GM12873 (cell line): ENCODE measurements at regions not wholly inside any gene's neighbourhood (a gene's known extent, or its start where the extent isn't known, plus 50 kb on each side); places are given as distances from the start of the nearest gene placed in this dataset.

Source experiments
- TF ChIP-seq, protein P1 (sequence below): IDR thresholded peaks from 2 replicates; pipeline ENCODE4 v1.5.1; 2012; ENCODE audit warnings: low read depth, mild to moderate bottlenecking, moderate library complexity, low read length, control low read depth; ENCODE audit not compliant: insufficient read depth; ENCODE audit errors: missing control alignments

DNA sequence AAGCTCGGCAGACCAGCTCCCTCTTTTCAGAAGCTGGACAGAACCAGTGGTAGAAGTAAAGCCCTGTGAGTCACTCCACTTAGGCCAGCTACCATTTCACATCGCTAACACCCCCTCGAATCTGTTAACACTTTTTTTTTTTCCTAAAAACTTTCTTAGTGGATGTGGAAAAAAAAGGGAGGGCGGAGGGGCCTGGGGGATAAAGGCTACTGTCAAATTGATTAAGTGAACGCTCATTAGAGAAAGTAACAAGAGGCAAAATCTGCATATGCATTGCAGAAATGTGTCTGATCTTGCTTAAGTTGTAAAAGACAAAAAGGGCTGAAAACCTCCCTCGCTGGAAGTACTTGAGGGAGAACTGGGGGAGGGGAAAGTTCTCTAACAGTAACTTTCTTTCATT, 86.6 kb upstream of the OTX2 start:
- TF ChIP-seq, protein P1, sequence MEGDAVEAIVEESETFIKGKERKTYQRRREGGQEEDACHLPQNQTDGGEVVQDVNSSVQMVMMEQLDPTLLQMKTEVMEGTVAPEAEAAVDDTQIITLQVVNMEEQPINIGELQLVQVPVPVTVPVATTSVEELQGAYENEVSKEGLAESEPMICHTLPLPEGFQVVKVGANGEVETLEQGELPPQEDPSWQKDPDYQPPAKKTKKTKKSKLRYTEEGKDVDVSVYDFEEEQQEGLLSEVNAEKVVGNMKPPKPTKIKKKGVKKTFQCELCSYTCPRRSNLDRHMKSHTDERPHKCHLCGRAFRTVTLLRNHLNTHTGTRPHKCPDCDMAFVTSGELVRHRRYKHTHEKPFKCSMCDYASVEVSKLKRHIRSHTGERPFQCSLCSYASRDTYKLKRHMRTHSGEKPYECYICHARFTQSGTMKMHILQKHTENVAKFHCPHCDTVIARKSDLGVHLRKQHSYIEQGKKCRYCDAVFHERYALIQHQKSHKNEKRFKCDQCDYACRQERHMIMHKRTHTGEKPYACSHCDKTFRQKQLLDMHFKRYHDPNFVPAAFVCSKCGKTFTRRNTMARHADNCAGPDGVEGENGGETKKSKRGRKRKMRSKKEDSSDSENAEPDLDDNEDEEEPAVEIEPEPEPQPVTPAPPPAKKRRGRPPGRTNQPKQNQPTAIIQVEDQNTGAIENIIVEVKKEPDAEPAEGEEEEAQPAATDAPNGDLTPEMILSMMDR, result no peak

DNA sequence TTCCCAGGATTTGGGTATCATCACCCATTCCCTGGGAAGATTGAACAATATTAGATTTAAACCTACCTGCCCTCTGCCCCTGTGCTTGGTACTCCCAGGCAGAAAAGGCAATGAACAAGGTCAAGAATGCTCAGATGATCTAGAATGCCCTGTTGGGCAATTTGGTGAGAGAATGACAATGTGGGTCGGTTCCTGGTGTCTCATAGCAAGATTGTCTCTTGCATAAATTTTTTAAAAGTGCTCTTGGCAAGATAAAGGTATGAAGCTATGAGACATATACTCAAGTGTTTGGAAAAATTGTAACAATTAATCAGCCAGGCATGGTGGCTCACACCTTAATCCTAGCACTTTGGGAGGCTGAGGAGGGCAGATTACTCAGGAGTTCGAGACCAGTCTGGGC, 86.0 kb upstream of the OTX2 start:
- TF ChIP-seq, protein P1, result no peak

DNA sequence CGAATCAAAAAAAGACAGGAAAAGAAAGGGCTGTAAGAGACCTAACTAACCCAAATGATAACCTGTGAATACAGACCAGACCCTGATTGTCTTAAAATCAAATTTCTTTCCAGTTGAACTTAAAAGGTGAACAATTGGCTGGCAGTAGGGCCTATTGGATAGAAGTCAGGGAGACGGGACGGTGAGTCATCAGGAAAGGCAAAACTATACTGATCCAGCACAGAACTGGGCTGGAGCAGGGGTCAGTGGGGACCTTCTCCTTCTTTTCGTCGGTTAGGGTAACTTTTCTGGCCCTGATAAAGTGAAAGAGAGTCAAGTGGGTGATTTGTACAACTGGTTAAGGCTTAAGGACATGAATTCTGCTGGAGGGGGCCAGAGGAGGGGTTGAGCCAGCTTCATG, 84.9 kb upstream of the OTX2 start:
- TF ChIP-seq, protein P1, result no peak

DNA sequence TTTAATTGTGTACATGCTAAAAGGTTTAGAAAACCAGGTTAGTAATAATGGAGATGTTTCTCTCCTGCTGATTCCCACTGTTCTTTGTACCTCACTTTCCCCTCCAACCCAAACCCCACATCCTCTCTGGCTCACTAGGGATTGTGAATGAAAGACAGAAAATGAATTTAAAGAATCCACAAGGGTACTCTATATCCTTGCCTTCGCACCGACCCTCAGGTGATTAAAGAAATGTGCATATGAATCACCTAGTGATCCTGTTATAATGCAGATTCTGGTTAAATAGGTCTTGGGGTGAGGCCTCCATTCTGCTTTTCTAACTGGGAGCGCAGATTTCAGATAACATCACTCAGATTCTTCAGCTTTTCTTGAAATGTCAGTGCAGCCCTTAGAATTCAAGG, 84.3 kb upstream of the OTX2 start:
- TF ChIP-seq, protein P1, result no peak

GRCh38 chr14:56892959-56893358, 82.7 kb upstream of the OTX2 start:
- TF ChIP-seq, protein P1, result no peak

DNA sequence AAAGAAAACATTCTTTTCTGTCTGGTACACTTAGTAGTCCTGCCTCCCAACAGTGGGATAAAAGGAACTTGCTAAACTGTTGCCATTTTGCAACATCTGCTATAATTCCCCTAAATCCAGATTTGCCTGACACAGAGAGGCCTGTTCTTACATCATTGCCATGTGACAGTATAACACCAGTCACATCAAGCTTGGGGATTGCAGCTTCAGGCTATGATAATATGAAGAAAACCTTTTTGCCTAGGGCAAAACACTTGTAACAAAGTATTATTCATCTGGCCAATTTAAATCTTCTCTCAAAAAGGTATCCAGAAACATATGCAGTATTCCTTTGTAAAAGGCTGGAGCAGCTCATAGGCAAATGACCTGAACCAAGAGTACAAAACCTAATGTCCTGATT, 80.9 kb upstream of the OTX2 start:
- TF ChIP-seq, protein P1, result no peak

GRCh38 chr14:56889705-56890104, 79.4 kb upstream of the OTX2 start:
- TF ChIP-seq, protein P1, result no peak
